Fibroblast of villous mesenchyme (primary cell): ENCODE measurements at regions not wholly inside any gene's neighbourhood (a gene's known extent, or its start where the extent isn't known, plus 50 kb on each side); places are given as distances from the start of the nearest gene placed in this dataset.
A peak's percentile ranks its signal among the peaks of the same experiment; 100 is the strongest.

Experiments
- DNase-seq: peaks from one replicate; pipeline ENCODE4 v3.0.0-alpha.2; 2010; ENCODE audit warnings: low read depth
- H3K4me3 ChIP-seq: 2 replicates; pipeline ENCODE4 v1.5.1; 2011; ENCODE audit warnings: low read depth, mild to moderate bottlenecking, low read length
- TF ChIP-seq, protein P1 (sequence below): IDR thresholded peaks from 2 replicates; pipeline ENCODE4 v1.5.1; 2012; ENCODE audit warnings: low read depth, mild to moderate bottlenecking, low read length; ENCODE audit not compliant: insufficient read depth

- peak; percentile 34 for DNase-seq
- no peak overlapping the region for H3K4me3 ChIP-seq
- TF ChIP-seq, protein P1, sequence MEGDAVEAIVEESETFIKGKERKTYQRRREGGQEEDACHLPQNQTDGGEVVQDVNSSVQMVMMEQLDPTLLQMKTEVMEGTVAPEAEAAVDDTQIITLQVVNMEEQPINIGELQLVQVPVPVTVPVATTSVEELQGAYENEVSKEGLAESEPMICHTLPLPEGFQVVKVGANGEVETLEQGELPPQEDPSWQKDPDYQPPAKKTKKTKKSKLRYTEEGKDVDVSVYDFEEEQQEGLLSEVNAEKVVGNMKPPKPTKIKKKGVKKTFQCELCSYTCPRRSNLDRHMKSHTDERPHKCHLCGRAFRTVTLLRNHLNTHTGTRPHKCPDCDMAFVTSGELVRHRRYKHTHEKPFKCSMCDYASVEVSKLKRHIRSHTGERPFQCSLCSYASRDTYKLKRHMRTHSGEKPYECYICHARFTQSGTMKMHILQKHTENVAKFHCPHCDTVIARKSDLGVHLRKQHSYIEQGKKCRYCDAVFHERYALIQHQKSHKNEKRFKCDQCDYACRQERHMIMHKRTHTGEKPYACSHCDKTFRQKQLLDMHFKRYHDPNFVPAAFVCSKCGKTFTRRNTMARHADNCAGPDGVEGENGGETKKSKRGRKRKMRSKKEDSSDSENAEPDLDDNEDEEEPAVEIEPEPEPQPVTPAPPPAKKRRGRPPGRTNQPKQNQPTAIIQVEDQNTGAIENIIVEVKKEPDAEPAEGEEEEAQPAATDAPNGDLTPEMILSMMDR, result no peak
Observed at GRCh38 chr2:215556979-215557378, 121.1 kb upstream of the FN1 start.

GRCh38 chr2:215554689-215555498, 119.0 kb upstream of the FN1 start:
- TF ChIP-seq, protein P1, result no peak
- H3K4me3 ChIP-seq, result no peak overlapping the region
- DNase-seq, result no peak

DNA sequence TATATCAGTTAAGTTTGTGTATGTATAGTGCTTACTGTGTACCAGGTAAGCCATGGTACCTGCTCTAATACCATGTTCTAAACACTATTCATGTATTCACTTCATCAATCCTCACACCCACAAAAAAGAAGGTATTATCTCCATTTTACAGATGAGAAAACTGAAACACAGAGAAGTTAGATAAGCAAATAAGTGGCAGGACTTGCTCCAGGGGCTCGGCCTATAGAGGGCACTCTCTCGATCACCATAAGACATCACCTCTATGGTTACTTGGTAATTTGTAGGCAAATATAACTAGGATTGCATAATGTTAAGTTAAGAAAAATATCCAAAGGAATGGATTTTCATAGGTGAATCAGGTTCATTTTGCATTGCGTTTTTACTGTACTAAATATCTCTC, 118.1 kb upstream of the FN1 start:
- no peak for DNase-seq
- TF ChIP-seq, protein P1, result no peak
- H3K4me3 ChIP-seq, result no peak overlapping the region

GRCh38 chr2:215552144-215552580, 116.3 kb upstream of the FN1 start:
- DNase-seq, result no peak
- H3K4me3 ChIP-seq, result no peak overlapping the region
- TF ChIP-seq, protein P1, result no peak

- H3K4me3 ChIP-seq, result no peak overlapping the region
- no peak for DNase-seq
- TF ChIP-seq, protein P1, result no peak
Observed at GRCh38 chr2:215550331-215550730, 114.5 kb upstream of the FN1 start.

- TF ChIP-seq, protein P1, result no peak
- H3K4me3 ChIP-seq, result no peak overlapping the region
- peak; percentile 90 for DNase-seq
Observed at GRCh38 chr2:215548714-215549113, 112.8 kb upstream of the FN1 start.

GRCh38 chr2:215542690-215543089, 106.8 kb upstream of the FN1 start:
- TF ChIP-seq, protein P1, result no peak
- no peak overlapping the region for H3K4me3 ChIP-seq
- DNase-seq, result no peak
